ENCODE measurements at regions not wholly inside any gene's neighbourhood (a gene's known extent, or its start where the extent isn't known, plus 50 kb on each side); places are given as distances from the start of the nearest gene placed in this dataset.

GRCh38 chr3:146912241-146913015, 307.3 kb upstream of the PLSCR5 start:
- no peak overlapping the region for H2AK9ac ChIP-seq (replicated peaks; ENCODE audit: low read depth, low read length, poor library complexity)
- no peak overlapping the region for H2BK15ac ChIP-seq (ENCODE audit: low read depth, low read length)
- H3K18ac ChIP-seq (ENCODE audit: low read depth, low read length): no peak overlapping the region
- CTCF ChIA-PET: no interaction called here
- TF ChIP-seq BHLHE40 (IDR thresholded peaks at IDR 0.05; ENCODE audit: low read depth, low read length) (no peak), RCOR1 (IDR thresholded peaks at IDR 0.05; ENCODE audit: insufficient replicate concordance, low read length) (no peak), CEBPB (IDR thresholded peaks at IDR 0.05; ENCODE audit: low read depth, low read length) (no peak), RAD21 (IDR thresholded peaks at IDR 0.05; ENCODE audit: low read length) (no peak), USF2 (IDR thresholded peaks at IDR 0.05; ENCODE audit: low read depth, low read length) (no peak), POLR2A (IDR thresholded peaks at IDR 0.05; ENCODE audit: low read depth, low read length) (no peak), MAZ (IDR thresholded peaks at IDR 0.05; ENCODE audit: borderline replicate concordance, low read depth, low read length) (no peak), SMC3 (IDR thresholded peaks at IDR 0.05; ENCODE audit: low read depth, low read length) (no peak), NFE2L2 (IDR thresholded peaks at IDR 0.05; ENCODE audit: low read depth, low read length) (no peak), RFX5 (IDR thresholded peaks at IDR 0.05; ENCODE audit: low read depth, low read length) (no peak), MAFK (IDR thresholded peaks at IDR 0.05; ENCODE audit: low read depth, low read length) (no peak), FOS (IDR thresholded peaks at IDR 0.05; ENCODE audit: low read depth, low read length) (no peak), MXI1 (IDR thresholded peaks at IDR 0.05; ENCODE audit: borderline replicate concordance, low read depth, low read length) (no peak), CHD1 (IDR thresholded peaks at IDR 0.05; ENCODE audit: low read depth, low read length) (no peak)
- TF ChIP-seq, protein P1, sequence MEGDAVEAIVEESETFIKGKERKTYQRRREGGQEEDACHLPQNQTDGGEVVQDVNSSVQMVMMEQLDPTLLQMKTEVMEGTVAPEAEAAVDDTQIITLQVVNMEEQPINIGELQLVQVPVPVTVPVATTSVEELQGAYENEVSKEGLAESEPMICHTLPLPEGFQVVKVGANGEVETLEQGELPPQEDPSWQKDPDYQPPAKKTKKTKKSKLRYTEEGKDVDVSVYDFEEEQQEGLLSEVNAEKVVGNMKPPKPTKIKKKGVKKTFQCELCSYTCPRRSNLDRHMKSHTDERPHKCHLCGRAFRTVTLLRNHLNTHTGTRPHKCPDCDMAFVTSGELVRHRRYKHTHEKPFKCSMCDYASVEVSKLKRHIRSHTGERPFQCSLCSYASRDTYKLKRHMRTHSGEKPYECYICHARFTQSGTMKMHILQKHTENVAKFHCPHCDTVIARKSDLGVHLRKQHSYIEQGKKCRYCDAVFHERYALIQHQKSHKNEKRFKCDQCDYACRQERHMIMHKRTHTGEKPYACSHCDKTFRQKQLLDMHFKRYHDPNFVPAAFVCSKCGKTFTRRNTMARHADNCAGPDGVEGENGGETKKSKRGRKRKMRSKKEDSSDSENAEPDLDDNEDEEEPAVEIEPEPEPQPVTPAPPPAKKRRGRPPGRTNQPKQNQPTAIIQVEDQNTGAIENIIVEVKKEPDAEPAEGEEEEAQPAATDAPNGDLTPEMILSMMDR (conservative IDR thresholded peaks at IDR 0.05; ENCODE audit: low read depth, low read length): no peak
- TF ChIP-seq, protein P2, sequence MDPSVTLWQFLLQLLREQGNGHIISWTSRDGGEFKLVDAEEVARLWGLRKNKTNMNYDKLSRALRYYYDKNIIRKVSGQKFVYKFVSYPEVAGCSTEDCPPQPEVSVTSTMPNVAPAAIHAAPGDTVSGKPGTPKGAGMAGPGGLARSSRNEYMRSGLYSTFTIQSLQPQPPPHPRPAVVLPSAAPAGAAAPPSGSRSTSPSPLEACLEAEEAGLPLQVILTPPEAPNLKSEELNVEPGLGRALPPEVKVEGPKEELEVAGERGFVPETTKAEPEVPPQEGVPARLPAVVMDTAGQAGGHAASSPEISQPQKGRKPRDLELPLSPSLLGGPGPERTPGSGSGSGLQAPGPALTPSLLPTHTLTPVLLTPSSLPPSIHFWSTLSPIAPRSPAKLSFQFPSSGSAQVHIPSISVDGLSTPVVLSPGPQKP (IDR thresholded peaks at IDR 0.05; ENCODE audit: borderline replicate concordance, low read depth, low read length): no peak
- H4K5ac ChIP-seq (ENCODE audit: low read depth, low read length): no peak overlapping the region
- H3K9me3 ChIP-seq (ENCODE audit: control insufficient read depth, insufficient read depth, low read length): no peaks in the 10 kb centered on the region
- no peak overlapping the region for H2AK5ac ChIP-seq (ENCODE audit: low read depth, low read length)
- no peak overlapping the region for H2BK20ac ChIP-seq (ENCODE audit: low read depth, low read length)
- no TSS peak for BruUV-seq (replicated peaks)
- no peak overlapping the region for H3K4me2 ChIP-seq (ENCODE audit: low read depth, low read length)
- in situ Hi-C loops (cut with MboI; ENCODE audit: low sequenced_read_pairs) (no loop called here), dilution Hi-C loops (cut with HindIII; ENCODE audit: low sequenced_read_pairs, unreplicated experiment) (no loop called here), intact Hi-C loops (cut with micrococcal nuclease) (no loop called here)
- POLR2A ChIA-PET (ENCODE audit: unreplicated experiment): no interaction called here
- no peak overlapping the region for H3K23ac ChIP-seq (ENCODE audit: low read depth, low read length)
- DNase-seq: no peak
- H3K4me3 ChIP-seq (ENCODE audit: insufficient read depth, low read depth, low read length): no peak overlapping the region
- H2BK5ac ChIP-seq (ENCODE audit: low read depth, low read length, poor library complexity, severe bottlenecking): no peak overlapping the region
- H3K9ac ChIP-seq (ENCODE audit: low read depth, low read length): no peak overlapping the region
- WGBS, 2 experiments (ENCODE audit: extremely low coverage in 2 of 2, insufficient read length in 1 of 2): no CpG with 5 or more reads among the region's 8 CpGs
- no peak overlapping the region for H3K4ac ChIP-seq (ENCODE audit: low read depth, low read length)
- no peak overlapping the region for H3K14ac ChIP-seq (replicated peaks; ENCODE audit: low read depth, low read length)
- H4K20me1 ChIP-seq (ENCODE audit: insufficient read depth, low read length): no peaks in the 10 kb centered on the region
- H2BK120ac ChIP-seq (ENCODE audit: low read depth, low read length): no peak overlapping the region
- H3K56ac ChIP-seq (ENCODE audit: extremely low read depth, insufficient read depth, low read length): no peak overlapping the region
- no peak overlapping the region for H3K27ac ChIP-seq (ENCODE audit: insufficient read depth, low read length)
- no peak for ATAC-seq (ENCODE audit: low read depth)
- H4K91ac ChIP-seq (ENCODE audit: insufficient read depth, low read depth, low read length): no peak overlapping the region
- H3K4me1 ChIP-seq (ENCODE audit: control insufficient read depth, insufficient read depth, low read length): no peaks in the 10 kb centered on the region
- H3K9me1 ChIP-seq (ENCODE audit: insufficient read depth, low read length): no peaks in the 10 kb centered on the region
- H3K27me3 ChIP-seq (ENCODE audit: control insufficient read depth, insufficient read depth, low read length): no peaks in the 10 kb centered on the region
- H3K79me1 ChIP-seq (ENCODE audit: low read depth in 1 of 2, low read length in 2 of 2): no peaks in the 10 kb centered on the region
- H3K36me3 ChIP-seq (ENCODE audit: control insufficient read depth, insufficient read depth, low read length): no peaks in the 10 kb centered on the region
- no peak overlapping the region for H2AFZ ChIP-seq (replicated peaks; ENCODE audit: low read length, poor library complexity)
- no peak overlapping the region for H4K8ac ChIP-seq (ENCODE audit: low read depth in 2 of 2, low read length in 2 of 2)
